Coronary artery (tissue), 2 donors: ENCODE measurements at regions not wholly inside any gene's neighbourhood (a gene's known extent, or its start where the extent isn't known, plus 50 kb on each side); places are given as distances from the start of the nearest gene placed in this dataset.

Experiments used
- DNase-seq: peaks from one replicate; pipeline ENCODE4 v3.0.0-alpha.2; 2017; ENCODE audit warnings: low spot score
- H3K27ac ChIP-seq, 2 donors: fragments of 200-600 bp; sonication (generic); one replicate each; pipeline ENCODE4 v1.5.1; 2016 to 2019
- H3K4me3 ChIP-seq: fragments of 200-600 bp; sonication (generic); 2 replicates; pipeline ENCODE4 v1.5.1; 2016; ENCODE audit warnings: mild to moderate bottlenecking, moderate library complexity
- CTCF ChIP-seq: fragments of 200-600 bp; sonication (generic); IDR thresholded peaks from one replicate; pipeline ENCODE4 v1.5.1; 2019; ENCODE audit warnings: antibody characterized with exemption

- no peak for DNase-seq
- no peak for TF ChIP-seq CTCF
- H3K27ac ChIP-seq = no peak overlapping the region
- H3K4me3 ChIP-seq = no peak overlapping the region
Observed at GRCh38 chr2:145044491-145044890, 524.6 kb upstream of the ZEB2 start.

- Histone ChIP-seq H3K27ac (no peak overlapping the region), H3K4me3 (no peak overlapping the region)
- no peak for DNase-seq
- TF ChIP-seq CTCF = no peak
Observed at GRCh38 chr2:145043399-145043834, 523.5 kb upstream of the ZEB2 start.

DNA sequence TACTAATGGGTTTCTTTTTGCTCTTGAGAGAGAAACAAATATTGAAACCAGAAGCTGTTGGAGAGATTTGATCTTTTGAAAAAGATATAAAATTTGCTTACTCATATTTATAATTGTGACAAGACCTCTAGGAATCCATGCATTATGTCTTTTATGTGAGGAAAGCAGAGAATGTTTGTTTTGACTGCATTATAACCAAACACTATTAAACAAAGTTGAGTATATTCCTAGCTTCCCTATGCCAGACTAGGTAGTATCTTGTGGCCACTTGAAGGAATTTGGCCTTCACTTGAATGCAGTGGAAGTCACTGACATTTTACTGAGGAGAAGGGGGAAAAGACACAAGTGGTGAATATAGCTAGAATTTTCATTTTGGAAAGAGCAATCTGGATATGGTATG lies 521.8 kb upstream of the ZEB2 start:
- no peak for TF ChIP-seq CTCF
- H3K4me3 ChIP-seq = no peak overlapping the region
- no peak for DNase-seq
- H3K27ac ChIP-seq = no peak overlapping the region

- H3K27ac ChIP-seq = no peak overlapping the region
- no peak overlapping the region for H3K4me3 ChIP-seq
- TF ChIP-seq CTCF = no peak
- DNase-seq = no peak
Observed at GRCh38 chr2:145040433-145040832, 520.5 kb upstream of the ZEB2 start.

DNA sequence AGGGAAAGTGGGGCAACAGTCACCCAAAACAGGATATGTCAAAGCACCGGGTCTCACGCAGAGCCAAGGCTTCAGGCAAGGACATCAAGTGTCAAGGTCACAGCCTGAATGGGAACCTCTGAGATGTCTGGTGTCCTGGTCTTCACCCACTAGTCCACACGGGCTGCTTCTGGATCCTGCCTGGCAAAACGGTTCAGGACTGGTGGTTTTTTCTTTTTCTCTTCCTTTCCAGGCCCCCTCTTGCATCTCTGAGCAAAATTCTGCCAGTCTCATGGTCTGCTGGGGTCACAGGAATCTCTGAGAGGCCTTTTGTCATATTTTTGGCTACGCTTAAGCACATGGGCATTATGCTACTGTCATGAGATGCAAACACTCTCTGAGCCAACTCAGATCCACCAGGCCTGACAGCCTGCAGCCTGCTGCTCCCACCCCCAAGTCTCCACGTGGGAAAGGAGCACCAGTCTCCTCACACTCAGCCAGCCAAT lies 518.2 kb upstream of the ZEB2 start:
- peak overlapping the region; percentile 64 to 75 for H3K27ac ChIP-seq
- TF ChIP-seq CTCF = no peak
- no peak overlapping the region for H3K4me3 ChIP-seq
- DNase-seq = no peak

DNA sequence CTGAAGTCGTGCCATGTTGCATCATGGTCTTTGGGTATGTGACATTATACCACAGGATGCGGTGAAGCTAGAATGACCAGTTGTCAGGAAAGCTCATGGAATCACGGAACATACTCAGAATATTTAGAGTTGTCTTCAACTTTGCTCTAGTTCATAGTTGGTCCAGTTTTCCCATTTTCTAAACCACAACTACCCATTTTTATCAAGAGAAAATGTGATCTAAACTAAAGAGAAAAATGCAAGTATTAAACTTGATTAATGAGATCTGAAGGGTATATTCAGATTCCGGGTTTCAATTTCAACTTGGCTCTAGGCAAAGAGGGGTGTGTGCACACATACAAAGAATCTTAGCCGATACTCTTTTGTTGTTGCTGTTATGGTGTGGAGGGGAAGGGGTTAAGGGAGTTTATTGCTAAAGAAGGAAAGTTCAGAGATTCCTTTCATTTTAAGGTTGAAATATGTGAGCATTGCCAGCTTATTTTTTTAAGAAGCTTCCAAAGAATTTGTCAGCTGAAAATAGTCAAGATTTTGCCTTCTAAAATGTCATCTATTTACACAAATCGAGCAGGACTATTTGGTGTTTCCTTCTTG lies 516.6 kb upstream of the ZEB2 start:
- no peak for TF ChIP-seq CTCF
- H3K4me3 ChIP-seq = peak overlapping the region; percentile 37
- DNase-seq = no peak
- peak overlapping the region; percentile 64 to 75 for H3K27ac ChIP-seq

DNA sequence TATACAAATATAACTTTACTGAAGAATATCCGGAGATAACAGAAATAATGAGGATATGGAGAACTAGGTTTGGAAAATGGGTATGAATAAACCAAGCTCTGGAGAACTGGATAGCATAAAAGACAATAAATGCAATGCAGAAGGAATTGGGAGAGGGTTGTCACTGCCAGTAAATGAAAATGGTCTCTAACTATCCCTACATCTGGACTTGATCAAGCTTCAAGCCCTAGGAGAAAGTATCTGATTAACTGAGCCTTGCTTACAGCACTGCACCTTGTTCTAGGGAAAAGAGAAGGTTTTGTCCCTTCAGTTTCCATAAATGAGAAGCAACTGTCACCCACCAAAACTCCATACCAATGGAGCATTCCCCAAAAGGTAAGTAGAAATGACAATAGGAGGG lies 514.6 kb upstream of the ZEB2 start:
- no peak for DNase-seq
- H3K27ac ChIP-seq = no peak overlapping the region
- no peak overlapping the region for H3K4me3 ChIP-seq
- TF ChIP-seq CTCF = no peak
